HG03025 (cell line): ENCODE measurements at regions not wholly inside any gene's neighbourhood (a gene's known extent, or its start where the extent isn't known, plus 50 kb on each side); places are given as distances from the start of the nearest gene placed in this dataset.

Experiments
- ATAC-seq: cut with Tn5 transposase; IDR thresholded peaks from one replicate; pipeline ENCODE4 v1.9.1; 2021; ENCODE audit warnings: mild to moderate bottlenecking, moderate library complexity; ENCODE audit not compliant: unreplicated experiment, low FRiP score

DNA sequence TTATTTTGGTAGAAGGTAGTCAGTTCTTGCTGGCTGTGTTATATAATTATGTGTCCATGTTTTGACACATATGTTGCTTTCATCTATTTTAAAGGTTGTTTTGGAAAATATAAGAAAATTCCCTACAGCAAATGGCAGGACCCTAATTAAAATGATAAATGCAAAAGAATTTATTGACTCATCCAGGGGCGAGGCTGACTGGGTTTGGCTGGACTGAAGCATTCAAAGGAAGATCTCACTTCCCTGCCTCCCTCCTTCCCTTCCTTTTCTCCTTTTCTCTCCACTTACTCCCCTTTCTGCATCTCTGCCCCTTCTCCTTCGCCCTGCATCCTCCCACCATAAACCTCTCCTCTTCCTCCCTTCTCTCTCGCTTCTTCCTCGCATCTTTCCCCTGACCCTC, 129.6 kb downstream of the SNAPC1 start:
- no peak for ATAC-seq

DNA sequence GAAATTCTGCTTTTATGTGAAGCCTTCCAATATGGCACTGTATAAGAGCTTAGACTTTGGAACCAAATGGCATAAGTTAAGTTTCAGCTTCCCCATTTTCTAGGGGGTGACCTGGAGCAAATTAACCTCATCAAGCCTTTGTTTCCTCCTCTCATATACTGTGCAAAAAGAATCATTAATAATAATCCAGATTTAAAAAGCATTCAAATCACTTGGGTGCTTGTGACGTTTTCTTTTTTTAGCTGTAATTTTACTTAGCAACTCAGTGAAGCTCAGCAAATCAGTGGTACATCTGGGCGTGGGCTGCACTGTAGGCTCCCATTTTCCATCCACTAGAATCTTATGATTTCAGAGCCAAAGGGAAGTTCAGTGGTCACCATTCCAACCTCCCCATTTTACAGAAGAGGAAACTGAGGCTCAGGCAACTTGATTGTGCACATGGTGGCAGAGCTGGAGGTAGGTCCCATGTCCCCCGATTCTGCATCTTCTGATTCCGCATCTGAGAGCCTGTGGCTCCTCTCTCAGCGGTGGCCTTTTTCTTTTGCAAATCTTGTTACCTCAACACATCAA, 131.2 kb downstream of the SNAPC1 start:
- no peak for ATAC-seq

DNA sequence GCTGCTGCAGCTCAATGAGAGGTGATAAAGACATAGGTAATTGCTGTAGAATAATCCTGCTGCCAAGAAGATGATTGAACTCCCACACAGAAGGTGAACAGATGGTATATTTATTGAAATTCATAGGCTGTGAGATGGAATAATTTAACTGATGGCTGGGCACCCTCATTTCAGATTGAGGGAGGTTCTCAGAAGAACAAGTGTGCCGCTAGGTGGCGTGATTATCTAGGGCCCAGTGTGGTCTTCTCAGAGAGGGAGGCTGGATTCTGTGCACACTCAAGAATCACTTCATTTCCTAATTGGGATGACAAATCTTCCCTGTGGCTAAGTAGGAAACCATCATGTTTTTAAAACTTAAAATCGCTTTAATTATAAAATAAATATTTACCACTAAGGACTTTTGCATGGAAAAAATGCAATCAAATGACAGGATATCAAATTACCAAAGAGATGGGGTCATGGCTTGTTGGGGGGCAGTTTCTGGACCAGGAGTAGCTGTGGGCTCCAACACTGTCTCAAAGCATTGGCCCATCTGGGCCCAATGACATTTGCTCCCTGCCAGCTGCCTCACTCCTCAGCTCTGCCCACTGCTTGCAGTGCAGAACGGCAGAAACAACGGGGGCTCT, 132.3 kb downstream of the SNAPC1 start:
- ATAC-seq, result no peak

DNA sequence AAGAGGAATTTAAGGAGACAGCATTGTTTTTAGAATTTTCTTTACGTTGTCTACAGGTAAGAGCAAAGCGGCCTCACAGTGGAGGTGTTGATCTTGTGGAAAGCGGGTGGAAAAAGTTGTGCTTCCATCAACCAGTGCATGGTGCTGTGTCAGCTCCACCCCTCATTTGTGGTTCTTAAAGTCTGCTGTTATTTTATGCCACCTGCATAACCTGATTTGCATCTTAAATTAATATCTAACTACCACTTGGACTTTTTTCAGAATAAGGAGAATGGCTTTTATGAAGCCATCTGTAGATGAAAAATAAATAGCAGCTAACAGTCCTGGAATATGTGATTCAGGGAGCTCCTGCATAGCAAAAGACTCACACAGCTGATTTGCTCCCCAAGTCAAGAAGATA, 135.1 kb downstream of the SNAPC1 start:
- no peak for ATAC-seq

DNA sequence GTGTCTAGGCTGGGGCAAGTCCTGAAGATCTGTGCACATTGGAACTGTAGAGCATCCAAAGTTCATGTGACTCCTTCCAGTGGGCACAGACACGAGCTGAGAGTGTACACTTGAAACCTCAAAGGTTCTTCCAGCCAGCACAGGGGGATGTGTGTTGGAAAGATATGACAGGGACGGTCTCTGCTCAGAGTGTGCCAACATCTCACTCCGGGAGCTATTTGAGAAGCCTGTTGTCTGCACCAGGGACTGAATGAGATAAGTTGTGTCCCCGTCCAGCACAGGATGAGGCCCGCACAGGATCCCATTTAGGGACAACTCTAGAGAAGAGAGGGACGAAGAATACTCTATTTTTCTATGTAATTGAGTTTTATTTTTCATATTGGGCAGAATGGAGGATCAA, 136.3 kb downstream of the SNAPC1 start:
- ATAC-seq, result no peak

DNA sequence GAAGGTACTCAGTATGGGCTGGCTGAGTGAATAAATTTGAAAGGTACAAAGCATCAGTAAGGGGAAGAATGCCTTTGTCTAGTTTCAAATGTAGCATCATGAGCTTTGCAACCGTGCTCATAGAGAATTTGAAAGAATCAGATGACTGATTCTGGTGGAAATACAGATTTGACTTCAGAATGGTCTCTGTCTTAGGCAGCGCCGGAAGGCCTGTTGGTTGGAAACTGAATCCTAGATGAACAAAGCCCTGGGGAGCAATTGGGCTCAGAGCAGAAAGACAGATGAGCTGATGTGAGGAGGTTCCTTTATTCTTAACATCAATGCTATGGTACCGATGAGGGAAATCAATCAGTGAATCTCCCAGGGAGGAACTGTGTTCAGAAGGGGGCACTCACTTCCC, 137.3 kb downstream of the SNAPC1 start:
- no peak for ATAC-seq

DNA sequence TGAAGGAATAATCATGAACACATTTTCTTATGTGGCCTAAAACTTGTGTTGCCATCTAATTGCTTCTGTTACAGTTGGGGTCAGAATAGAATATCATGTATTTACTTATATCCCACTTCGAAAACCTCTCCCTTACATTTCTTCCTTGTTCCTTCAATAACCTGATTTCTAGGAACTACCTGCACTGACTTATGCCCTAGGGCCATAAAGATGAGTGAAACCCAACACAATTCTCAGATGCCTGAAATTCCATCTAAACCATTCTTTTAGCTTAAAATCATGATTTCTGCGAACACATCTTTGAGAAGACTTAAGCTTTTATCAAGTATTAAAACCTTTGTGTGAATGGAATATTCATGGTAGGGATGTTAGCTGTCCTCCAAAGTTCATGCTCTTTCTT, 142.7 kb downstream of the SNAPC1 start:
- ATAC-seq, result no peak

DNA sequence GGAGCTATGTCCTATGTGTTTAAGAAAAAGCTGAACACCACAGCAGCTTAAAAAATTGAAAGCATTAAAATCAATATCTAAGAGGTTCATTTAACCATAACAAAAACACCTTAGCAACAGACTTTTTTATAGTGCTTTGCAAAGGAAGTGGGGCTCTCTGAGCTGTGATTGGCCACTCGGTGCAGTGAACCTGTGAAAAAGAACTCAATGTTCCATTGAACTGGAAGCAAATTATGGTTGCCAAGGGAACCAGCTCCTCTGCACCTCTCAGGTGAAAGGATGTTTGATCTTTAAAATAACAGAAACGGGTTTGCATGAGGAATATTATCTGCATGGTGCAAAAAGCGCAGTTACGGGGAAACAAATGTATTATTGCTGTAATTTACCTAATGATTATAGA, 149.4 kb downstream of the SNAPC1 start:
- no peak for ATAC-seq

DNA sequence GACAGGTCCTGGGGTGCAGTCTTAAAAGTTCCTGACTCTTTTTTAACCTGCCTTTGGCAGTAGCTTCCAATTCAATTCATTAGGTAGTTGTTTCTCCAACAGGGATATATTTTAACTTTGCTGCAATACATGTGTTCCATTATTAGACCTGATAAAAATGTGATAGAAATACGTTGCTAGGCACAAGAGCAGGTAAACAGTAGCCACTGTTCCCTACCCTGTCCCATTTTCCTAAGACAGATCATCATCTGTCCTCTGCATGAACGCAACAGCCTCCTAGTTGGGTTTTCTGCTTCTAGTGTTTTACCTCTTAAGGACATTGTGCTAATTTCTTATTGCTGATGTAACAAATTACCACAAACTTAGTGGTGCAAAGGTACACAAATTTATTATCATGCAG, 156.8 kb downstream of the SNAPC1 start:
- ATAC-seq, result no peak

DNA sequence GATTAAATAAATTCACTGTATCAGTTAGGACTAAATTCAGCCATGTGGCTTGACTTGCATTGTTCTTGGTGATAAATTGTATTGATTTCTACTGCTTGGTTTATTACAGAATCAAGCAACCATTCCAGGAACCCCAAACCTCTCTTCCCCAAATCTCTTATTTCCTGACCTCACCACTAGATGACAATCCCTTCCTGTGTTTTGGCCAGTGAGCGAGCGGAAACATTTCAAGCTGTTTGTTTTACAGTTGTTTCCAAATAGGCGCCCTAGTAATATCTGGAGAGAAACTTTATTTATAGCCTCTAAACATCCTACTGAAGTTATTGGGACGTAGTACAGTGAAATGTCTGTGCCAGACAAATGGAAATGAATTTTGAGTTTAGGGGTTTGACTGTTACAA, 161.1 kb downstream of the SNAPC1 start:
- ATAC-seq, result no peak

DNA sequence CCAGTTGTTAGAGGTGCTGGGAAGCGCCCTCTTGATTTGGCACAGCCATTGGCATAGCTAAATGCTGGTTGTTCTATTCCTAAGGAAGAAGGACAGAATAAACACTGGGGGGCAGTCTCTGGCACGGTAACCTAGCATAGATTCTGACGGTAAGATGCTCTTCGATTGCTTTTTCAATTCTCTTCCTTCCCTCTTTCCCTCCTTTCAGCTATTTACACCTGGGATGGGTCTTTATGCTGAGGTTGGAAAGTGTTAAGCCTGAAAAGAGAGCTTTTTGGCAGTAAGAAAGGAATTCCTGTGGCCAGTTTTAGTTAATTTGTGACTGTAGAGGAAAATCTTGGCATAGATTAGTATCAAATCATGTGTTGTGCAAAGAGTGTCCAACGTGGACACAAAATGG, 162.8 kb downstream of the SNAPC1 start:
- ATAC-seq, result no peak

DNA sequence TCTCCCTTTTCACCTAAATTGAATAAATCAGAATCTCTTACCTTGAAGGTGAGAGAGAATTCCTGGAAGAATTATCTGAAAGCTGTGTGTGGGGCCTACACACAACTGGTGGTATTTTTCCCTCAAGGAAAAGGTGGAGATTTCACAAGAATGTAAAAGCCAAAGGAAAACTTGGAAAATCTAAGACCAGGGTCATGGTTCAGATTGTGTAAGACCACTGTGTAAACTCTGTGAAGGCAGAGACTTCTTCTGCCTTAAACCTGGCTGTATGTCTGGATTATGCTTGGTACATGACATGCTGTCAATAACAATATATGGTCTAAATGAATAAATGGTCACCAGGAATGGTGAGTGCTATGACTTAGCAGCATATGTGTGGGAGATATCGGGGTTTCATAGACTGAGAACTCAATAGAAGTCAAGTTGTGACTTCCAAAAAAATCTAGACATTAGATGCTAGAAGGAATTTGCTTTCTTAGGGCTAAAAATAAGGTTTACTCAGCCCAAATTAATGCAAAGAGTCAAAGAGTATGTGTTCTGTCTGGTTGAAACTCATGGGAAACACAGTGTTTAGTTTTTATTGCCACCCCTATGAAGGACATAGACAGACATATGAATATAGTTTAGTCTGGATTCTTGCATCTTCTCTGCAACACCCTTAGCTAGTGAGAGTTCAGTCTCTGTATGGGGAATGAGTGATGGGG, 163.7 kb downstream of the SNAPC1 start:
- ATAC-seq, result no peak

DNA sequence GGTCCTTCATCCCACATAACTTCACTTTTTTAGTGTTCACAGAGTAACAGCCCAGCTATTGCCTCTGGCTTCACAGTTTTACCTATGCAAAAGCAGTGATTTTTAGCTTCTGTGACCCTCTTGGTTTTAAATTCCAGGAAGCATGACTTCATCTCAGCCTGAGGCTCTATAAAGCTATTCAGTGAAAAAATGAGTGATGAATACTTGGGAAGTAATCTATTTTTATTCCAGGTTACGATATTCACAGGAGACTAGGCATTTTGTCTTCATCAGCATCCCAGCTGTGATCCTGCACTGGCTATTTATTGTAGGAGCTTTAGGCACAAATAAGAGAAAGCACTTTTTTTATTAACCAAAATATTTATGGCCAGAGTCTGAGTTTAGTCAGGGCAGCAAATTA, 164.8 kb downstream of the SNAPC1 start:
- ATAC-seq, result no peak

DNA sequence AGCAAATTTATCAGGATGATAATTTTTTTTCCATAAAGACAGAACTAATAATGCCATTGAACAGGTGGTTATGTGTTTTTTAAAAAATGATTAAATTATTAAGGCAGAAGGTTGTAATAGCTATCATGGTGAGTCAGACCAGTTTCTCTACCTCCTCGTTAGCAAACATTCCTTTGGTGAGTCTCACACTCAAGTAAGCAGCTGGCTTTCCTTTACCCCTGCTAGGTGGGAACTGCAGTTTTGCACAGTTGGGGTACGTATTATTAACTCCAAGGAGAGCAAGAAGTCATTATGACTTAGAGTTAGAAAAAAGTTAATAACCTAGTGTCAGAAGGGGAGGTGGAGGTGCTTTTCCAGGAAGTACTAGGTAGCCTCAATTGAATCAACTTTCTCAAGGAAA, 165.3 kb downstream of the SNAPC1 start:
- ATAC-seq, result no peak

DNA sequence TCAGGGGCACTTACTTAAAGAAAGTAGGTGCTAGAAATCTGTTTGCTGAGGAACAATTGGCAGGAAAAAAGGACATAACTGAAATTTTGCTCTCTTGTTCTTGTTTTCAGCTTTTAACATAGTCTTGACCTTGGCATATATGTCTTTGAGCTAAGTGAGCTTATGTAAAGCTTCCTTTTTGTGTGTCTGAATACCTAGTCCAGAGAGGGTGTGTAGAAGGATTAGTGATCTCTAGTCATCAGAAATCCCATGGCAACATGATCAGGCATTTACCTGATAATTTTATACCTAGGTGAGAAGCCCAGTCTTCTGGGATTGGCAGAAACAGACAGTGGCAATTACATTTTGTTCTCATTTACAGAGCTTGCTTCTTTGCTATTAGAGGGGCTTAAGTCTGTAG, 166.1 kb downstream of the SNAPC1 start:
- ATAC-seq, result no peak

DNA sequence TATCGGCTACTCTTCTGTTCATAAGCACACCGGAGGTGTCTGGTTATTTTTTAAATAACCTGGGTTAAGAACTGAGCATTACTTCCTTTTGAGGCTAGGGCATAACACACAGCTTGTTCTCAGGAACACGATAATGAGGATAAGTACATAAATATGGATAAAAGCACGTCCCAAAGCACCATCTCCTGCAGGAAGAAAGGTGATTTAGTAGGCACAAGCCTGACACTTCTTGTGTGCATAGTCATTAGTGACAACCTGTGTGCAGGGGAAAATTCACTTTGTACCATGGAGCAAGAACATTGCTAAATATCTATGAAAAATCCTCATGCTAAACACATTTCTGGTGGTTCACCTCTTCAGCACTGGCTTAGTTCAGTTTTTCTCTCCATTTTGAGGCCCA, 166.5 kb downstream of the SNAPC1 start:
- ATAC-seq, result no peak

DNA sequence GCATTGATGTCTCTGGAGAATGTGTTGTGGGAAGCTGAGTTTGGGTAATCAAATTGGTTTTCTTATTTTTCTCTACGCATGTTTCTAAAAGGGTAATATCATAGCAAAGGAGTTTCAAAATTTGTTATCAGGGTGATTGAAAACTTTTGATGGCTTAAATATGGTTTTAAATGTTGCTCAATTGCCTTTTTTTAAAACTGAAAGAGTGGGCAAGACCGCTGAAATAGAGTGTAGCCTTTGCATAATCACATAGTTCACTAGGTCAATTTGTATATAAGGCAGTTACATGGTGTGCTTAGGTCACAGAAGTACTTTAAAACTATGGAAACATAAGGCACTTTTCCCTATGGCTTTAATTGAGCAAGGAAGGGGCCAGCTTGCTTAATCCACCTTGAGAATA, 167.4 kb downstream of the SNAPC1 start:
- ATAC-seq, result no peak

DNA sequence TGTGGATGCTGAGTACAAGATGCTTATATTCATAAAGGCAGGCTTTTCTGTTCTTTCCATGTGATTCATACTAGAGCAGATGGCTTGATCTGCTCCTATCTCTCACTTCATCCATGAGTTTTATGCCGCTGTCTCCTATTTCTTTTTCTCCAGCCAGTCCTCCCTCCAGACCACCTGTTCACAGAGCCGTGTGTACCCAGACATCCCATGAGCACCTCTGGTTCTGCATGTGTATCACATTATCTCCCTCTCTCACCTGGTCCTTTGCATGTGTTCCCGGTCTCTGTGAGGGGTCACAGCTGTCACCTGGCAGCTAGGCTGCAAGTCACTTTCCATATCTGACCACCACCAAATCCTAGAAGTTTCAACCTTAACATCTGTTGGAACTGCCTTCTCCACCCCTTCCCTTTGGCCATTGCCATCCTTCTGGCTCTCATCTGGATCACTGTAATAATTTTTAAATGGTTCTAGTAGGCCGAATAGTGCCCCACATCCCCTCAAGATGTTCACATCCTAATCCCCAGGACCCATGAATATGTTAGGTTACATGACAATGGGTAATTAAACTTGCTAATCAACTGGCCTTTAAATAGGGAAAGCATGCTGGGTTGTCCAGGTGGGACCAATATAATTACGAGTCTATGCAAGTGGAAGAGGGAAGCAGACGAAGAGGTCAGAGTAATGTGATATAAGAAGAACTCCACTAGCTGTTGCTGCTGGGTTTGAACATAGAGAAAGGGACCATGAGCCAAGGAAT, 168.1 kb downstream of the SNAPC1 start:
- no peak for ATAC-seq

DNA sequence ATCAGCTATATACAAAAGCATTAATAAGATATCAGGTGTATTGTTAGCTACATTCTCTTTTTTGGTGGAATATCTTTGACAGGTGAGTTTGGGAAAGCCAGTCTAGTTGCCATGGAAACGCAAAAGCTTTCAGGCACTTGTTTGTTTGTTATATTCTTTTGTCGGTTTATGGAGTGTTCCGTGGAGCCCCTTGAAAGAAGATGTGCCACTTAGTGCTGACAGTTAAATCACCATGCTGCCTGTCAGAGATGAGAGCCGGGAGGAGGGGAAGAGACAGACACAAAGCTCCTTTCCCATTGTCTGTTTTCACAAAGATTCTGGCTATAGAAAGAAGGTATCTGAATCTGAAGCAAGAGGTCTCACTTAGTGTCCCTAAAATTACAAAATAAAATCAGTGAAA, 170.8 kb downstream of the SNAPC1 start:
- ATAC-seq, result no peak

DNA sequence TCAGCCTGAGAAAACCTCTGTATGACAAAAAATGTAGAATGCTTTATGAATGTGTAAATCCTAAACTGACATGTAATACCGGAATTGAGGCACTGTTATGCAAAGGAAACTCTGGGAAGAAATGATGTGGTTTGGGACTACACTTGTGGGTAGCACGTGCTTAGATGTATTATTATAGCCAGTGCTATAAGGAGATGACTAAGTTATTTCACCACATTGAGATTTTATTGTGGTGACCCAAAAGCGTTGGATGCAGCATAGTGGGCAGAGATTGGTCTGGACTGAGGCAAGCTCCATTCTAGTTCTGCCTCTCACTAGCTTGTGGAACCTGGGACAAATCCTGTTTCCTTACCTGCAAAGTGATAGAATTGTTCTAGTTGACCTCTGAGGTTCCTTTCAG, 172.2 kb downstream of the SNAPC1 start:
- ATAC-seq, result no peak

DNA sequence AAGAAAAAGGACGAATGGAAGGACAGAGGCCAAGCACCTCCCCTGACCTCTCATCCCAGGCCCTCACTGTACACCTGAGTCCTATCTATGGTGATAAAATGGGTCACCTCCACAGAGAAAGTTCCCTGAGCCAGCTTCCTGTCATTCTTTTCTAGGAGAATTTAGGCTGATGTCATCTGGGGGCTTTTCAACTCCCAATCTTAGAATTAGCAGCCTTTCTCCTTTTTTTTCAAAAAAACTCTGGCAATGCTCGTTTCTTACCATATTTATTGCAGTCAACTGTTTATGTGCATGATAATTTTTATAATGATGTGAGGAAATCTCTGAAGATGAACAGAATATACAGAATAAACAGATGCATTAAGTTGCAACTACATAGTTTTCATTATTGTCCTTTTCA, 177.6 kb downstream of the SNAPC1 start:
- no peak for ATAC-seq
